SK-MEL-5 (cell line): ENCODE measurements at regions not wholly inside any gene's neighbourhood (a gene's known extent, or its start where the extent isn't known, plus 50 kb on each side); places are given as distances from the start of the nearest gene placed in this dataset.
A peak's percentile ranks its signal among the peaks of the same experiment; 100 is the strongest.

ENCODE experiments used
- DNase-seq: peaks from one replicate; pipeline ENCODE4 v3.0.0-alpha.2; 2016; ENCODE audit warnings: low read depth, low spot score
- in situ Hi-C: cut with HindIII; loops from 2 replicates; pipeline ENCODE4 v1.10.0; 2016; ENCODE audit warnings: low sequenced_read_pairs, high pct_unique_total_duplicates, low pct_unique_long_range_greater_than_20kb
- small RNA-seq, 2 experiments: library from RNA; depleted of rRNA; stranded (forward); fragments of <200 nt; gene quantifications; one replicate each; pipeline ENCODE3, GENCODE V24; 2014

- no peak for DNase-seq
- in situ Hi-C loops: no loop called here
These were observed 61.8 kb upstream of the EEPD1 start for GRCh38 chr7:36090976-36091873.

GRCh38 chr7:36091874-36092176 lies 61.2 kb upstream of the EEPD1 start:
- in situ Hi-C loops: no loop called here
- no peak for DNase-seq

- in situ Hi-C loops: no loop called here
- no peak for DNase-seq
These were observed 60.8 kb upstream of the EEPD1 start for GRCh38 chr7:36092221-36092771.

GRCh38 chr7:36096460-36097095 lies 56.5 kb upstream of the EEPD1 start:
- peak; percentile 36 for DNase-seq
- in situ Hi-C loops: no loop called here

- in situ Hi-C loops: no loop called here
- DNase-seq: no peak
These were observed 55.0 kb upstream of the EEPD1 start for GRCh38 chr7:36098096-36098495.

GRCh38 chr7:36100226-36100625 lies 52.8 kb upstream of the EEPD1 start:
- in situ Hi-C loops: no loop called here
- no peak for DNase-seq

GRCh38 chr7:36100634-36101033 lies 52.4 kb upstream of the EEPD1 start:
- in situ Hi-C loops: no loop called here
- DNase-seq: no peak

Small RNA genes lying in the stretch of these regions (small RNA-seq; reads per million reads assigned to genes)
- 0 reads per million in 2 experiments for gene RNU6-1085P
